H9 (cell line): ENCODE measurements at regions not wholly inside any gene's neighbourhood (a gene's known extent, or its start where the extent isn't known, plus 50 kb on each side); places are given as distances from the start of the nearest gene placed in this dataset.

Experiments
- DNase-seq: peaks from one replicate; pipeline ENCODE4 v3.0.0-alpha.2; 2017
- H2AFZ ChIP-seq: one replicate; pipeline ENCODE4 v1.6.1; 2013; ENCODE audit warnings: mild to moderate bottlenecking, low read length, control low read depth, moderate library complexity
- H2AK5ac ChIP-seq: 2 replicates; pipeline ENCODE4 v1.6.1; 2013; ENCODE audit warnings: low read length, control low read depth, mixed read lengths; ENCODE audit not compliant: insufficient read length
- H2BK120ac ChIP-seq: one replicate; pipeline ENCODE4 v1.6.1; 2013; ENCODE audit warnings: low read depth, mild to moderate bottlenecking, low read length, control low read depth, inconsistent platforms; ENCODE audit not compliant: poor library complexity, severe bottlenecking
- H2BK12ac ChIP-seq: 2 replicates; pipeline ENCODE4 v1.6.1; 2013; ENCODE audit warnings: low read length, control low read depth, mixed read lengths, low read depth; ENCODE audit not compliant: insufficient read length
- H2BK15ac ChIP-seq: 2 replicates; pipeline ENCODE4 v1.6.1; 2013; ENCODE audit warnings: low read depth, low read length, control low read depth
- H2BK20ac ChIP-seq: one replicate; pipeline ENCODE4 v1.6.1; 2013; ENCODE audit warnings: low read depth, mild to moderate bottlenecking, low read length, control low read depth, inconsistent platforms; ENCODE audit not compliant: poor library complexity, severe bottlenecking
- H2BK5ac ChIP-seq: 2 replicates; pipeline ENCODE4 v1.6.1; 2013; ENCODE audit warnings: low read length, control low read depth, mixed read lengths; ENCODE audit not compliant: insufficient read length
- H3K14ac ChIP-seq: 2 replicates; pipeline ENCODE4 v1.6.1; 2013; ENCODE audit warnings: low read length, control low read depth; ENCODE audit not compliant: insufficient read depth
- H3K18ac ChIP-seq: 2 replicates; pipeline ENCODE4 v1.6.1; 2013; ENCODE audit warnings: low read depth, mild to moderate bottlenecking, mixed read lengths, low read length, control low read depth; ENCODE audit not compliant: insufficient read length
- H3K23ac ChIP-seq: 2 replicates; pipeline ENCODE4 v1.6.1; 2013; ENCODE audit warnings: low read length, control low read depth, mixed read lengths, low read depth; ENCODE audit not compliant: insufficient read length
- H3K23me2 ChIP-seq: 2 replicates; pipeline ENCODE4 v1.6.1; 2013; ENCODE audit warnings: low read depth, mild to moderate bottlenecking, mixed read lengths, low read length, control low read depth; ENCODE audit not compliant: insufficient read length, poor library complexity, severe bottlenecking
- H3K27ac ChIP-seq: 2 replicates; pipeline ENCODE4 v1.5.1; 2013; ENCODE audit warnings: low read length, control low read depth, mixed read lengths, low read depth; ENCODE audit not compliant: insufficient read length
- H3K27me3 ChIP-seq: 2 replicates; pipeline ENCODE4 v1.6.1; 2013; ENCODE audit warnings: low read length, control low read depth, inconsistent platforms; ENCODE audit not compliant: insufficient read depth
- H3K4ac ChIP-seq: 2 replicates; pipeline ENCODE4 v1.6.1; 2013; ENCODE audit warnings: low read depth, mild to moderate bottlenecking, control low read depth, inconsistent platforms, low read length, moderate library complexity
- H3K4me1 ChIP-seq: 2 replicates; pipeline ENCODE4 v1.6.1; 2013; ENCODE audit warnings: low read length, control low read depth, inconsistent platforms; ENCODE audit not compliant: insufficient read depth
- H3K4me2 ChIP-seq: 2 replicates; pipeline ENCODE4 v1.6.1; 2013; ENCODE audit warnings: low read length, control low read depth, mixed read lengths; ENCODE audit not compliant: insufficient read length, insufficient read depth
- H3K56ac ChIP-seq: 2 replicates; pipeline ENCODE4 v1.6.1; 2013; ENCODE audit warnings: low read depth, mild to moderate bottlenecking, mixed read lengths, low read length, control low read depth; ENCODE audit not compliant: insufficient read length
- H3K79me1 ChIP-seq: 2 replicates; pipeline ENCODE4 v1.6.1; 2013; ENCODE audit warnings: low read depth, mild to moderate bottlenecking, moderate library complexity, low read length, control low read depth, inconsistent platforms; ENCODE audit not compliant: insufficient read depth, poor library complexity, severe bottlenecking
- H3K79me2 ChIP-seq: 2 replicates; pipeline ENCODE4 v1.6.1; 2013; ENCODE audit warnings: low read length, control low read depth, inconsistent platforms; ENCODE audit not compliant: insufficient read depth
- H3K9ac ChIP-seq: 2 replicates; pipeline ENCODE4 v1.6.1; 2013; ENCODE audit warnings: low read length, control low read depth, mixed read lengths; ENCODE audit not compliant: insufficient read length; ENCODE audit errors: extremely low read depth
- H3K9me3 ChIP-seq: one replicate; pipeline ENCODE4 v1.6.1; 2013; ENCODE audit warnings: low read depth, low read length, inconsistent platforms; ENCODE audit not compliant: control insufficient read depth
- H3T11ph ChIP-seq: one replicate; pipeline ENCODE4 v1.6.1; 2013; ENCODE audit warnings: mild to moderate bottlenecking, low read length, control low read depth, inconsistent platforms
- H4K20me1 ChIP-seq: one replicate; pipeline ENCODE4 v1.6.1; 2013; ENCODE audit not compliant: control insufficient read depth, insufficient read length, insufficient read depth
- H4K5ac ChIP-seq: 2 replicates; pipeline ENCODE4 v1.6.1; 2013; ENCODE audit warnings: low read depth, mild to moderate bottlenecking, mixed read lengths, low read length, control low read depth; ENCODE audit not compliant: insufficient read length
- H4K8ac ChIP-seq: replicated peaks from 2 replicates; pipeline ENCODE4 v1.6.1; 2013; ENCODE audit warnings: low read length, control low read depth, mixed read lengths, low read depth; ENCODE audit not compliant: insufficient read length
- H4K91ac ChIP-seq: 2 replicates; pipeline ENCODE4 v1.6.1; 2013; ENCODE audit warnings: low read depth, mild to moderate bottlenecking, moderate library complexity, mixed read lengths, low read length, control low read depth; ENCODE audit not compliant: insufficient read length
- H3K27ac Mint-ChIP-seq, 3 experiments: 2 replicates in 2 of 3; 3 replicates in 1 of 3; pipeline ENCODE4 v1.8.0; 2020 to 2021; ENCODE audit warnings: mixed read lengths in 3 of 3, mild to moderate bottlenecking in 1 of 3, moderate library complexity in 1 of 3
- H3K27me3 Mint-ChIP-seq: 2 replicates; pipeline ENCODE4 v1.8.0; 2021; ENCODE audit warnings: low read depth, mild to moderate bottlenecking, moderate library complexity, mixed read lengths
- H3K36me3 Mint-ChIP-seq, 3 experiments: 2 replicates in 2 of 3; 3 replicates in 1 of 3; pipeline ENCODE4 v1.8.0; 2020 to 2021; ENCODE audit warnings: low read depth in 3 of 3, mixed read lengths in 3 of 3; ENCODE audit not compliant: insufficient read depth in 1 of 3
- H3K4me1 Mint-ChIP-seq, 2 experiments: 2 replicates each; pipeline ENCODE4 v1.8.0; 2020; ENCODE audit warnings: mixed read lengths in 2 of 2
- H3K4me3 Mint-ChIP-seq, 2 experiments: 2 replicates in 1 of 2; 3 replicates in 1 of 2; pipeline ENCODE4 v1.8.0; 2020 to 2021; ENCODE audit warnings: mild to moderate bottlenecking in 2 of 2, mixed read lengths in 2 of 2, moderate library complexity in 1 of 2
- H3K9me3 Mint-ChIP-seq, 2 experiments: 2 replicates in 1 of 2; 3 replicates in 1 of 2; pipeline ENCODE4 v1.8.0; 2020; ENCODE audit warnings: mild to moderate bottlenecking in 2 of 2, mixed read lengths in 2 of 2, moderate library complexity in 1 of 2
- CTCF ChIP-seq: fragments of 200-600 bp; sonication (generic); conservative IDR thresholded peaks from 3 replicates; pipeline ENCODE4 v1.8.0; 2021; ENCODE audit warnings: antibody characterized with exemption, mild to moderate bottlenecking
- WGBS: extraction: QIAGEN DNeasy Blood & Tissue Kit; methylation state at CpG from one replicate; pipeline ENCODE4 v1.1.7; 2013; ENCODE audit warnings: missing lambda C conversion rate, low lambda C conversion rate, mixed read lengths; ENCODE audit not compliant: insufficient read length; ENCODE audit errors: extremely low coverage; 5-methylcytosine and 5-hydroxymethylcytosine counted together

- no peaks in the 10 kb centered on the region for H3K9me3 ChIP-seq
- no peaks in the 10 kb centered on the region for H3K79me2 ChIP-seq
- no peaks in the 10 kb centered on the region for H4K20me1 ChIP-seq
- Mint-ChIP-seq H3K27me3 (no peaks in the 10 kb centered on the region), H3K4me3 (no peak overlapping the region), H3K4me1 (peaks cover 0 to 5% of the 10 kb centered on the region in 2 experiments; a peak in 1 of 4 replicates), H3K9me3 (no peaks in the 10 kb centered on the region), H3K27ac (no peak overlapping the region), H3K36me3 (no peaks in the 10 kb centered on the region)
- no peak overlapping the region for H3K4ac ChIP-seq
- no peak overlapping the region for H2BK15ac ChIP-seq
- H3K4me2 ChIP-seq: no peak overlapping the region
- TF ChIP-seq CTCF: no peak
- no peaks in the 10 kb centered on the region for H3K27me3 ChIP-seq
- H3K4me1 ChIP-seq: no peaks in the 10 kb centered on the region
- H2BK5ac ChIP-seq: no peak overlapping the region
- no peak overlapping the region for H2BK120ac ChIP-seq
- no peak overlapping the region for H3K27ac ChIP-seq
- H4K5ac ChIP-seq: no peak overlapping the region
- H2BK12ac ChIP-seq: no peak overlapping the region
- H2AFZ ChIP-seq: no peak overlapping the region
- H3K23me2 ChIP-seq: no peaks in the 10 kb centered on the region
- H3T11ph ChIP-seq: no peak overlapping the region
- H2BK20ac ChIP-seq: no peak overlapping the region
- no peaks in the 10 kb centered on the region for H3K79me1 ChIP-seq
- no peak overlapping the region for H2AK5ac ChIP-seq
- H3K14ac ChIP-seq: no peak overlapping the region
- H3K56ac ChIP-seq: no peak overlapping the region
- no peak overlapping the region for H4K8ac ChIP-seq
- H3K18ac ChIP-seq: no peak overlapping the region
- no peak overlapping the region for H4K91ac ChIP-seq
- no peak overlapping the region for H3K9ac ChIP-seq
- DNase-seq: no peak
- WGBS: no CpG with 5 or more reads among the region's 6 CpGs
- H3K23ac ChIP-seq: no peak overlapping the region
Measured at GRCh38 chr5:160968480-160968879, 116.5 kb upstream of the ATP10B start.
